K562 (cell line): ENCODE measurements at regions not wholly inside any gene's neighbourhood (a gene's known extent, or its start where the extent isn't known, plus 50 kb on each side); places are given as distances from the start of the nearest gene placed in this dataset.

Source experiments
- ATAC-seq: fragments of 200-7000 bp; cut with Tn5 transposase; 3 replicates; pipeline ENCODE4 v1.9.1; 2020; ENCODE audit warnings: moderate library complexity
- BruUV-seq: library from RNA; stranded (reverse); fragments of 400-500 nt; replicated peaks from 2 replicates; lab custom pipeline; 2021; lab: Mats Ljungman, UMichigan
- CTCF ChIA-PET: fragments of 300-600 bp; formaldehyde crosslinking; extraction: SDS; loops from one replicate; lab custom pipeline; 2021; ENCODE audit warnings: low intra/inter-chr PET ratio; lab: Yijun Ruan, JAX
- POLR2A ChIA-PET: fragments of 300-600, 350-650 bp; sonication (Branson Sonifier 250); formaldehyde crosslinking; extraction: SDS; loops from one replicate; lab custom pipeline; 2021; ENCODE audit warnings: antibody characterized with exemption, inconsistent platforms; lab: Yijun Ruan, JAX
- DNase-seq, 4 experiments: peaks; one replicate each; pipeline versions ENCODE4 v3.0.0 to v3.0.0-alpha.2; 2011 to 2018; ENCODE audit warnings: low spot score in 3 of 4, mixed read lengths in 3 of 4; ENCODE audit errors: extremely low read depth in 1 of 4
- FAIRE-seq: peaks from 2 replicates; lab custom pipeline; 2011; peaks lifted over from hg19 to GRCh38; lab: Jason Lieb, UNC
- H2AFZ ChIP-seq: 2 replicates; pipeline ENCODE4 v1.6.0; 2011; ENCODE audit warnings: low read depth, low read length, control low read depth, inconsistent platforms
- H3K27ac ChIP-seq: fragments of 200-600 bp; 3 replicates; pipeline ENCODE4 v1.8.0; 2011; ENCODE audit warnings: low read depth, mild to moderate bottlenecking, control low read depth, inconsistent platforms, low read length, moderate library complexity, mixed read lengths; ENCODE audit errors: extremely low read depth
- H3K27me3 ChIP-seq, 2 experiments: fragments of 300-600 bp in 1 of 2; 2 replicates in 1 of 2; 3 replicates in 1 of 2; pipeline versions ENCODE4 v1.6.0 to v1.8.0; 2011; ENCODE audit warnings: inconsistent platforms in 2 of 2, low read length in 2 of 2, mild to moderate bottlenecking in 1 of 2, mixed read lengths in 1 of 2, moderate library complexity in 1 of 2; ENCODE audit not compliant: control insufficient read depth in 2 of 2, insufficient read depth in 2 of 2
- H3K36me3 ChIP-seq: fragments of 300-600 bp; 3 replicates; pipeline ENCODE4 v1.8.0; 2011; ENCODE audit warnings: mild to moderate bottlenecking, low read length, inconsistent platforms; ENCODE audit not compliant: control insufficient read depth, insufficient read depth
- H3K4me1 ChIP-seq, 2 experiments: fragments of 200-600 bp in 1 of 2; replicated peaks in 1 of 2; 2 replicates in 1 of 2; 3 replicates in 1 of 2; pipeline versions ENCODE4 v1.5.1 to v1.8.0; 2011; ENCODE audit warnings: inconsistent platforms in 2 of 2, low read length in 2 of 2, mild to moderate bottlenecking in 1 of 2, mixed read lengths in 1 of 2, moderate library complexity in 1 of 2; ENCODE audit not compliant: control insufficient read depth in 2 of 2, insufficient read depth in 2 of 2
- H3K4me2 ChIP-seq: 2 replicates; pipeline ENCODE4 v1.6.1; 2011; ENCODE audit warnings: low read length, control low read depth, inconsistent platforms, mixed read lengths; ENCODE audit not compliant: insufficient read depth
- H3K4me3 ChIP-seq: fragments of 200-600 bp; sonication (generic), shearing (Covaris generic); 2 replicates; pipeline ENCODE4 v1.5.1; 2016; ENCODE audit warnings: control low read depth, inconsistent platforms
- H3K79me2 ChIP-seq: fragments of 200-600 bp; 3 replicates; pipeline ENCODE4 v1.8.0; 2011; ENCODE audit warnings: low read length, inconsistent platforms; ENCODE audit not compliant: control insufficient read depth, insufficient read depth
- H3K9ac ChIP-seq, 2 experiments: 2 replicates each; pipeline versions ENCODE4 v1.6.0 to v1.6.1; 2011; ENCODE audit warnings: low read depth in 2 of 2, low read length in 2 of 2, control low read depth in 1 of 2, inconsistent platforms in 1 of 2, mild to moderate bottlenecking in 1 of 2, mixed read lengths in 1 of 2; ENCODE audit not compliant: insufficient read depth in 1 of 2
- H3K9me1 ChIP-seq: one replicate; pipeline ENCODE4 v1.6.0; 2011; ENCODE audit warnings: inconsistent platforms, mild to moderate bottlenecking, low read length, moderate library complexity; ENCODE audit not compliant: control insufficient read depth, insufficient read depth
- H3K9me3 ChIP-seq: replicated peaks from 2 replicates; pipeline ENCODE4 v1.5.1; 2011; ENCODE audit warnings: low read depth, low read length, inconsistent platforms; ENCODE audit not compliant: control insufficient read depth, insufficient read depth
- H4K20me1 ChIP-seq: replicated peaks from 2 replicates; pipeline ENCODE4 v1.6.1; 2011; ENCODE audit warnings: low read length, inconsistent platforms, mixed read lengths; ENCODE audit not compliant: control insufficient read depth, insufficient read depth
- CREBBP ChIP-seq: IDR thresholded peaks from one replicate; pipeline ENCODE4 v1.6.1; 2012; ENCODE audit warnings: low read depth, mild to moderate bottlenecking, control low read depth, inconsistent platforms, low read length
- DIDO1 ChIP-seq: fragments of 450-650 bp; IDR thresholded peaks from 2 replicates; pipeline ENCODE4 v1.6.1; 2016; ENCODE audit warnings: low read depth, missing biosample characterization, missing genetic modification characterization
- KAT7 ChIP-seq: sonication (generic); formaldehyde crosslinking; IDR thresholded peaks from 2 replicates; pipeline ENCODE4 v1.8.0; 2022; ENCODE audit warnings: missing genetic modification reagents, mild to moderate bottlenecking, borderline replicate concordance
- KAT8 ChIP-seq: fragments of 450-650 bp; IDR thresholded peaks from 2 replicates; pipeline ENCODE4 v1.6.1; 2016; ENCODE audit warnings: low read depth, mild to moderate bottlenecking
- NR1H2 ChIP-seq: sonication (generic); formaldehyde crosslinking; IDR thresholded peaks from 2 replicates; pipeline ENCODE4 v1.4.0; 2020; ENCODE audit warnings: mild to moderate bottlenecking, missing genetic modification reagents
- PHB ChIP-seq: fragments of 250-450 bp; sonication (Bioruptor Pico); IDR thresholded peaks from 2 replicates; pipeline ENCODE4 v1.5.0; 2021
- RBM22 ChIP-seq: fragments of 200-400 bp; formaldehyde crosslinking; IDR thresholded peaks from 2 replicates; pipeline ENCODE4 v1.6.1; 2018; ENCODE audit warnings: low read length, low read depth; ENCODE audit not compliant: poor library complexity, severe bottlenecking
- SRSF3 ChIP-seq: fragments of 200-400 bp; formaldehyde crosslinking; IDR thresholded peaks from 2 replicates; pipeline ENCODE4 v1.6.1; 2016; ENCODE audit warnings: mild to moderate bottlenecking, low read length, moderate library complexity; ENCODE audit not compliant: insufficient read depth
- TARDBP ChIP-seq: fragments of 450-650 bp; IDR thresholded peaks from 2 replicates; pipeline ENCODE4 v1.6.1; 2016
- ZNF232 ChIP-seq: sonication (generic); formaldehyde crosslinking; IDR thresholded peaks from 2 replicates; pipeline ENCODE4 v1.8.0; 2022; ENCODE audit warnings: mild to moderate bottlenecking, missing genetic modification reagents
- ZNF239 ChIP-seq: fragments of 250-450 bp; sonication (Bioruptor Pico); IDR thresholded peaks from 2 replicates; pipeline ENCODE4 v1.4.0; 2020; ENCODE audit warnings: mild to moderate bottlenecking
- ZNF583 ChIP-seq: fragments of 250-450 bp; sonication (Bioruptor Pico); IDR thresholded peaks from 2 replicates; pipeline ENCODE4 v1.4.0; 2020
- WGBS: fragments of 100-300 bp; shearing (Covaris generic); methylation state at CpG from one replicate; pipeline ENCODE4 v1.1.6; 2016; ENCODE audit warnings: low coverage, mixed read lengths; ENCODE audit not compliant: insufficient coverage; ENCODE audit errors: missing lambda C conversion rate; 5-methylcytosine and 5-hydroxymethylcytosine counted together
- in situ Hi-C: fragments of 300-500 bp; cut with MboI; formaldehyde crosslinking; loops from 4 replicates; pipeline ENCODE4 v1.15.0; 2018; ENCODE audit warnings: inconsistent platforms, mixed read lengths
- intact Hi-C: fragments of 100-400 bp; cut with micrococcal nuclease; formaldehyde crosslinking; loops from 2 replicates; pipeline ENCODE4 v1.14.2; 2022
- TF ChIP-seq, protein P1 (sequence below): fragments of 250-450 bp; sonication (Bioruptor Pico); IDR thresholded peaks from 2 replicates; pipeline ENCODE4 v1.4.0; 2020; ENCODE audit warnings: mild to moderate bottlenecking, moderate library complexity, borderline replicate concordance
- TF ChIP-seq, protein P2 (sequence below): fragments of 250-450 bp; sonication (Bioruptor Pico); IDR thresholded peaks from 2 replicates; pipeline ENCODE4 v1.6.1; 2021; ENCODE audit warnings: mild to moderate bottlenecking

DNA sequence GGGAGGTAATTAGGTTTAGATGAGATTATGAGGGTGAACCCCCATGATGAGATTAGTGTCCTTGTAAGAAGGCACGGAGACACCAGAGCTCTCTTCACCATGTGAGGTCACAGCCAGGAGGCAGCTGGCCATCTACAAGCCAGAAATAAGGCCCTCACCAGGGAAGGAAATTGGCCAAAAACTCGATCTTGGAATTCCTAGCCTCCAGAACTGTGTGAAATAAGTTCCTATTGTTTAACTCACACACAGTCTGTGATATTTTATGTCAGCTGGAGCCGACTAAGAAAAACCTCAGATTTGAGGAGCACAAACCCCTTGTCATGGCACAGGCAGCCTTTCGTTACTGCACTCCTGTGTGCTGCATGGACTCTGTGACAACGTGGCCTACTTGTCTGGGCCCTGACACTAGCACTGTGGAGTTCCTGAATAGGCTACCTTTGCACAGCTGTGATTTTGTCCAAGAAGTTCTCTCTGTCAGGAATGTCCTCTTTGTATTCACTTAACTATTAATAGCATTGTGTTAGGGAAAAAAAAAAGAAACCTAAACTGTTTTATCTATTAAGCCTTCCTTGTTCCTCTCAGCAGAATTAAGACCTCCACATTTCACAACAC, 319.8 kb downstream of the TDRD15 start (continued):
- no peak for TF ChIP-seq PHB (CRISPR knock-in tag)
- TF ChIP-seq DIDO1 (tag), result no peak

GRCh38 chr2:21449881-21450280, 326.1 kb downstream of the TDRD15 start:
- CTCF ChIA-PET, result no interaction called here
- BruUV-seq, result no TSS peak
- H3K79me2 ChIP-seq, result no peaks in the 10 kb centered on the region
- intact Hi-C loops (no loop called here), in situ Hi-C loops (no loop called here)
- WGBS, result 2% methylated on average over 4 of the region's 4 CpGs
- H2AFZ ChIP-seq, result no peak overlapping the region
- DNase-seq (no peak), FAIRE-seq (no peak), ATAC-seq (no peak)
- H3K9me3 ChIP-seq, result no peaks in the 10 kb centered on the region
- H3K9me1 ChIP-seq, result no peaks in the 10 kb centered on the region
- H3K36me3 ChIP-seq, result no peaks in the 10 kb centered on the region
- no peak overlapping the region for H3K4me3 ChIP-seq
- TF ChIP-seq TARDBP (no peak), ZNF239 (no peak), ZNF583 (CRISPR knock-in tag) (no peak), ZNF232 (CRISPR knock-in tag) (no peak), RBM22 (no peak), SRSF3 (no peak), KAT7 (CRISPR knock-in tag) (no peak), NR1H2 (CRISPR knock-in tag) (no peak), KAT8 (no peak), CREBBP (no peak)
- TF ChIP-seq, protein P1, sequence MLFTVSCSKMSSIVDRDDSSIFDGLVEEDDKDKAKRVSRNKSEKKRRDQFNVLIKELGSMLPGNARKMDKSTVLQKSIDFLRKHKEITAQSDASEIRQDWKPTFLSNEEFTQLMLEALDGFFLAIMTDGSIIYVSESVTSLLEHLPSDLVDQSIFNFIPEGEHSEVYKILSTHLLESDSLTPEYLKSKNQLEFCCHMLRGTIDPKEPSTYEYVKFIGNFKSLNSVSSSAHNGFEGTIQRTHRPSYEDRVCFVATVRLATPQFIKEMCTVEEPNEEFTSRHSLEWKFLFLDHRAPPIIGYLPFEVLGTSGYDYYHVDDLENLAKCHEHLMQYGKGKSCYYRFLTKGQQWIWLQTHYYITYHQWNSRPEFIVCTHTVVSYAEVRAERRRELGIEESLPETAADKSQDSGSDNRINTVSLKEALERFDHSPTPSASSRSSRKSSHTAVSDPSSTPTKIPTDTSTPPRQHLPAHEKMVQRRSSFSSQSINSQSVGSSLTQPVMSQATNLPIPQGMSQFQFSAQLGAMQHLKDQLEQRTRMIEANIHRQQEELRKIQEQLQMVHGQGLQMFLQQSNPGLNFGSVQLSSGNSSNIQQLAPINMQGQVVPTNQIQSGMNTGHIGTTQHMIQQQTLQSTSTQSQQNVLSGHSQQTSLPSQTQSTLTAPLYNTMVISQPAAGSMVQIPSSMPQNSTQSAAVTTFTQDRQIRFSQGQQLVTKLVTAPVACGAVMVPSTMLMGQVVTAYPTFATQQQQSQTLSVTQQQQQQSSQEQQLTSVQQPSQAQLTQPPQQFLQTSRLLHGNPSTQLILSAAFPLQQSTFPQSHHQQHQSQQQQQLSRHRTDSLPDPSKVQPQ, result no peak
- TF ChIP-seq, protein P2, sequence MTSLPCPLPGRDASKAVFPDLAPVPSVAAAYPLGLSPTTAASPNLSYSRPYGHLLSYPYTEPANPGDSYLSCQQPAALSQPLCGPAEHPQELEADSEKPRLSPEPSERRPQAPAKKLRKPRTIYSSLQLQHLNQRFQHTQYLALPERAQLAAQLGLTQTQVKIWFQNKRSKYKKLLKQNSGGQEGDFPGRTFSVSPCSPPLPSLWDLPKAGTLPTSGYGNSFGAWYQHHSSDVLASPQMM (CRISPR knock-in tag), result no peak
- no peaks in the 10 kb centered on the region for H3K27me3 ChIP-seq
- no peak overlapping the region for H3K9ac ChIP-seq
- H3K4me2 ChIP-seq, result no peak overlapping the region
- no peaks in the 10 kb centered on the region for H4K20me1 ChIP-seq
- H3K27ac ChIP-seq, result no peak overlapping the region
- POLR2A ChIA-PET, result interaction anchor here (0.6 kb wide), 1 partner anchor 758 kb away, joined by 3 read pairs; no protein-coding TSS in a partner anchor
- no peaks in the 10 kb centered on the region for H3K4me1 ChIP-seq
